K562 (cell line): ENCODE measurements at regions not wholly inside any gene's neighbourhood (a gene's known extent, or its start where the extent isn't known, plus 50 kb on each side); places are given as distances from the start of the nearest gene placed in this dataset.
A peak's percentile ranks its signal among the peaks of the same experiment; 100 is the strongest.

Source experiments
- ATAC-seq: fragments of 200-7000 bp; cut with Tn5 transposase; 3 replicates; pipeline ENCODE4 v1.9.1; 2020; ENCODE audit warnings: moderate library complexity
- BruUV-seq: library from RNA; stranded (reverse); fragments of 400-500 nt; replicated peaks from 2 replicates; lab custom pipeline; 2021; lab: Mats Ljungman, UMichigan
- CTCF ChIA-PET: fragments of 300-600 bp; formaldehyde crosslinking; extraction: SDS; loops from one replicate; lab custom pipeline; 2021; ENCODE audit warnings: low intra/inter-chr PET ratio; lab: Yijun Ruan, JAX
- POLR2A ChIA-PET: fragments of 300-600, 350-650 bp; sonication (Branson Sonifier 250); formaldehyde crosslinking; extraction: SDS; loops from one replicate; lab custom pipeline; 2021; ENCODE audit warnings: antibody characterized with exemption, inconsistent platforms; lab: Yijun Ruan, JAX
- DNase-seq, 4 experiments: peaks; one replicate each; pipeline versions ENCODE4 v3.0.0 to v3.0.0-alpha.2; 2011 to 2018; ENCODE audit warnings: low spot score in 3 of 4, mixed read lengths in 3 of 4; ENCODE audit errors: extremely low read depth in 1 of 4
- FAIRE-seq: peaks from 2 replicates; lab custom pipeline; 2011; peaks lifted over from hg19 to GRCh38; lab: Jason Lieb, UNC
- H2AFZ ChIP-seq: 2 replicates; pipeline ENCODE4 v1.6.0; 2011; ENCODE audit warnings: low read depth, low read length, control low read depth, inconsistent platforms
- H3K27ac ChIP-seq: fragments of 200-600 bp; 3 replicates; pipeline ENCODE4 v1.8.0; 2011; ENCODE audit warnings: low read depth, mild to moderate bottlenecking, control low read depth, inconsistent platforms, low read length, moderate library complexity, mixed read lengths; ENCODE audit errors: extremely low read depth
- H3K27me3 ChIP-seq, 2 experiments: fragments of 300-600 bp in 1 of 2; 2 replicates in 1 of 2; 3 replicates in 1 of 2; pipeline versions ENCODE4 v1.6.0 to v1.8.0; 2011; ENCODE audit warnings: inconsistent platforms in 2 of 2, low read length in 2 of 2, mild to moderate bottlenecking in 1 of 2, mixed read lengths in 1 of 2, moderate library complexity in 1 of 2; ENCODE audit not compliant: control insufficient read depth in 2 of 2, insufficient read depth in 2 of 2
- H3K36me3 ChIP-seq: fragments of 300-600 bp; 3 replicates; pipeline ENCODE4 v1.8.0; 2011; ENCODE audit warnings: mild to moderate bottlenecking, low read length, inconsistent platforms; ENCODE audit not compliant: control insufficient read depth, insufficient read depth
- H3K4me1 ChIP-seq, 2 experiments: fragments of 200-600 bp in 1 of 2; replicated peaks in 1 of 2; 2 replicates in 1 of 2; 3 replicates in 1 of 2; pipeline versions ENCODE4 v1.5.1 to v1.8.0; 2011; ENCODE audit warnings: inconsistent platforms in 2 of 2, low read length in 2 of 2, mild to moderate bottlenecking in 1 of 2, mixed read lengths in 1 of 2, moderate library complexity in 1 of 2; ENCODE audit not compliant: control insufficient read depth in 2 of 2, insufficient read depth in 2 of 2
- H3K4me2 ChIP-seq: 2 replicates; pipeline ENCODE4 v1.6.1; 2011; ENCODE audit warnings: low read length, control low read depth, inconsistent platforms, mixed read lengths; ENCODE audit not compliant: insufficient read depth
- H3K4me3 ChIP-seq: fragments of 200-600 bp; sonication (generic), shearing (Covaris generic); 2 replicates; pipeline ENCODE4 v1.5.1; 2016; ENCODE audit warnings: control low read depth, inconsistent platforms
- H3K79me2 ChIP-seq: fragments of 200-600 bp; 3 replicates; pipeline ENCODE4 v1.8.0; 2011; ENCODE audit warnings: low read length, inconsistent platforms; ENCODE audit not compliant: control insufficient read depth, insufficient read depth
- H3K9ac ChIP-seq, 2 experiments: 2 replicates each; pipeline versions ENCODE4 v1.6.0 to v1.6.1; 2011; ENCODE audit warnings: low read depth in 2 of 2, low read length in 2 of 2, control low read depth in 1 of 2, inconsistent platforms in 1 of 2, mild to moderate bottlenecking in 1 of 2, mixed read lengths in 1 of 2; ENCODE audit not compliant: insufficient read depth in 1 of 2
- H3K9me1 ChIP-seq: one replicate; pipeline ENCODE4 v1.6.0; 2011; ENCODE audit warnings: inconsistent platforms, mild to moderate bottlenecking, low read length, moderate library complexity; ENCODE audit not compliant: control insufficient read depth, insufficient read depth
- H3K9me3 ChIP-seq: replicated peaks from 2 replicates; pipeline ENCODE4 v1.5.1; 2011; ENCODE audit warnings: low read depth, low read length, inconsistent platforms; ENCODE audit not compliant: control insufficient read depth, insufficient read depth
- H4K20me1 ChIP-seq: replicated peaks from 2 replicates; pipeline ENCODE4 v1.6.1; 2011; ENCODE audit warnings: low read length, inconsistent platforms, mixed read lengths; ENCODE audit not compliant: control insufficient read depth, insufficient read depth
- CSDE1 ChIP-seq, 2 experiments: fragments of 450-650 bp; IDR thresholded peaks; 2 replicates each; pipeline ENCODE4 v1.6.1; 2016; ENCODE audit warnings: mild to moderate bottlenecking in 1 of 2
- MGA ChIP-seq: fragments of 450-650 bp; IDR thresholded peaks from 2 replicates; pipeline ENCODE4 v1.6.1; 2016; ENCODE audit warnings: mild to moderate bottlenecking, moderate library complexity
- NFIC ChIP-seq: fragments of 450-650 bp; IDR thresholded peaks from 2 replicates; pipeline ENCODE4 v1.6.1; 2017; ENCODE audit warnings: mild to moderate bottlenecking, inconsistent platforms
- TBP ChIP-seq: optimal IDR thresholded peaks from 2 replicates; pipeline ENCODE3; 2011; ENCODE audit warnings: low read depth, low read length, improper control_type of control experiment
- ZNF316 ChIP-seq: fragments of 450-650 bp; IDR thresholded peaks from 2 replicates; pipeline ENCODE4 v1.6.1; 2016
- WGBS: fragments of 100-300 bp; shearing (Covaris generic); methylation state at CpG from one replicate; pipeline ENCODE4 v1.1.6; 2016; ENCODE audit warnings: low coverage, mixed read lengths; ENCODE audit not compliant: insufficient coverage; ENCODE audit errors: missing lambda C conversion rate; 5-methylcytosine and 5-hydroxymethylcytosine counted together
- in situ Hi-C: fragments of 300-500 bp; cut with MboI; formaldehyde crosslinking; loops from 4 replicates; pipeline ENCODE4 v1.15.0; 2018; ENCODE audit warnings: inconsistent platforms, mixed read lengths
- intact Hi-C: fragments of 100-400 bp; cut with micrococcal nuclease; formaldehyde crosslinking; loops from 2 replicates; pipeline ENCODE4 v1.14.2; 2022

- whole genome bisulfite sequencing, result 32% methylated on average over 4 of the region's 4 CpGs
- Histone ChIP-seq H3K36me3 (no peaks in the 10 kb centered on the region), H3K4me3 (no peak overlapping the region), H3K9me3 (no peaks in the 10 kb centered on the region), H3K27ac (no peak overlapping the region), H3K4me1 (no peaks in the 10 kb centered on the region), H3K9ac (no peak overlapping the region), H3K9me1 (no peaks in the 10 kb centered on the region), H3K4me2 (no peak overlapping the region), H3K27me3 (no peaks in the 10 kb centered on the region), H2AFZ (no peak overlapping the region), H4K20me1 (no peaks in the 10 kb centered on the region), H3K79me2 (no peaks in the 10 kb centered on the region)
- intact Hi-C loops (no loop called here), in situ Hi-C loops (no loop called here)
- POLR2A ChIA-PET, result no interaction called here
- CTCF ChIA-PET, result no interaction called here
- BruUV-seq, result no TSS peak
- DNase-seq (no peak), ATAC-seq (no peak), FAIRE-seq (no peak)
- TF ChIP-seq NFIC (peak; percentile 56; the same call in 1 of the 2 replicates), CSDE1 (IDR thresholded peaks at IDR 0.05) (no peak), TBP (no peak)
Observed at GRCh38 chr12:33724867-33725266, 285.2 kb upstream of the SYT10 start.

- no peak for DNase-seq
- H3K4me3 ChIP-seq, result no peak overlapping the region
- no peaks in the 10 kb centered on the region for H4K20me1 ChIP-seq
- no peak for ATAC-seq
- no peaks in the 10 kb centered on the region for H3K27me3 ChIP-seq
- no peaks in the 10 kb centered on the region for H3K9me3 ChIP-seq
- ChIA-PET CTCF (no interaction called here), POLR2A (no interaction called here)
- H3K4me2 ChIP-seq, result no peak overlapping the region
- intact Hi-C loops, result no loop called here
- no peaks in the 10 kb centered on the region for H3K79me2 ChIP-seq
- 46% methylated on average over 2 of the region's 2 CpGs for WGBS
- no peak for FAIRE-seq
- no peak overlapping the region for H3K9ac ChIP-seq
- no peaks in the 10 kb centered on the region for H3K4me1 ChIP-seq
- no peak overlapping the region for H2AFZ ChIP-seq
- H3K27ac ChIP-seq, result no peak overlapping the region
- no TSS peak for BruUV-seq
- in situ Hi-C loops, result no loop called here
- TF ChIP-seq ZNF316, result peak; percentile 9; the same call in 1 of the 2 replicates
- TF ChIP-seq MGA, result no peak
- no peaks in the 10 kb centered on the region for H3K36me3 ChIP-seq
- H3K9me1 ChIP-seq, result no peaks in the 10 kb centered on the region
Observed at GRCh38 chr12:33734871-33735270, 287.4 kb upstream of the ALG10 start.
